ENCODE measurements at regions not wholly inside any gene's neighbourhood (a gene's known extent, or its start where the extent isn't known, plus 50 kb on each side); places are given as distances from the start of the nearest gene placed in this dataset.
A peak's percentile ranks its signal among the peaks of the same experiment; 100 is the strongest.

DNA sequence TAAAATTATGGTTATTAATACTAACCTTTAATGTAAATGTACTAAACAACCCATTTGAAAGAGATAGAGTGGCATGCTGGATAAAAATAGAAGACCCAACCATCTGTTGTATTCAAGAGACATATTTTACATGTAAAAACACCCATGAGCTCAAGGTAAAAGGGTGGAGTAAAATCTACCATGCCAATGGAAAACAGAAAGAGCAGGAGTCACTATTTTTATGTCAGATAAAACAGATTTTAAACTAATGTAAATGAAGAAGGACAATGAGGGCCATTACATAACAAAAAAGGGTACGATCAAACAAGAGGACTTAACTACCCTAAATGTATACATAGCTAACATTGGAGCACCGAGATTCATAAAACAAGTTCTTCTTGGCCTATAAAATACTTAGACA is 66.3 kb downstream of the ITM2A start:
- DNase-seq: no peak

DNA sequence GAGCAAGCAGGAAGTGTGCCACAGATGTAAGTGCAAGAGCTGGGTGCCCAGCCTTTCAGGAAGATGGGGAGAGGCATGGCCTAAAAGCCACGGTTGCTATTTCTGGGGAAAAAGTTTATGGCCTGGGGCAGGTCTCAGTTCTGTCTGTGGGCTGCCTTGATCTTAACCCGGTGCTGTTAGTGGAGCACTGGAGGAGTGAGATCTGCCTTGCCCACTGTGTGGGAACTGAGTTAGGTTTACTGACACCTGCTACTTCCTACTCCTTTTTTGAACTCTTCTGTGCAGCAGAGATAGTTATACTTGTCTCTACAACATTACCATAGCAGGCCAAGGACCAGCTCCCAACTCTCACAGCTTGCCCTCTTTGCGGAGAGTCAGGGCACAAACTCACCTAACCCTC is 76.5 kb downstream of the ITM2A start:
- no peak for DNase-seq

DNA sequence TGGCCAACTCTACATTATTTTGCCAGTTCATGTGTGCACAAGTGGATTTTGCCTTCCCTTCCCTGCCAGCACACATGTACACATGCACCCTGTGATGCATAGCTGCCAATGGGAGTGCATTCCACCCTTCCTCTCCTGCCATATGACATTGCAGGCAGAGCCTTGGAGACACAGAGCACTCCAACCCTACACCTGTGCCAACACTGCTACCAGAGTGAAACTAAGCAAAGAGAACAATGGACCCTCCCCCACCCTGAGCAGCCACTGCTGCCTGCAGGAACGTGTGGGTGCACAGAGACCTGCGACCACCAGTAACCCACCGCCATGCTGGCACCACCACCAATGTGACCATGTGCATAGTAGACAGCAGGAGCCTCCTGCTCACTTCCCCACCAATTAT is 78.4 kb downstream of the ITM2A start:
- DNase-seq: no peak

DNA sequence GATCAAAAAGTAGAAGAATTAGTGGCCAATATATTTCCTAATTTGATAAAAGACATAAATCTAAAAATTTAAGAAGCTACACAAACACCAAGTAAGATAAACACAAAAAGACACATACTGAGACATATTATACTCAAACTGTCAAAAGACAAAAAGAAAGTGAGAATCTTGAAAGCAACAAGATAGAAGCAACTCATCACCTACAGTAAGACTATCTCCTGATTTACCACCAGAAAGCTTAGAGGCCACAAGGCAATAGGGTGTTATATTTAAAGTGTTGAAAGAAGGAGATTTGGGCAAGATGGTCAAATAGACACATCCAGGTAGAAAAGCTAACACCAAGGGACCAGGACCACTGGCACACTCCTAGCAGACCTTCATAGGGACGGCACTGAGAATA is 79.4 kb downstream of the ITM2A start:
- DNase-seq: no peak

DNA sequence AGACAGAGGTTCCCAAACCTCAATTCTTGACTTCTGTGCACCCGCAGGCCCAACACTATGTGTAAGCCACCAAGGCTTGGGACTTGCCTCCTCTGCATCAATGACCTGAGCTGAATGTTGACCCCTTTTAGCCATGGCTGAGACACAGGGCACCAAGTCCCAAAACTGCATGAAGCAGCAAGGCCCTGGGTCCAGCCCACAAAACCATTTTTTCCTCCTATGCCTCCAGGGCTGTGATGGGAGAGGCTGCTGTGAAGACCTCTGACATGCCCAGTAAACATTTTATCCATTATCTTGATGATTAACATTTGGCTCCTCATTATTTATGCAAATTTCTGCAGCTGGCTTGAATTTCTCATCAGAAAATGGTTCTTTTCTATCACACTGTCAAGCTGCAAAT is 85.4 kb downstream of the ITM2A start:
- no peak for DNase-seq

GRCh38 chrX:79270401-79270800 is 96.7 kb downstream of the ITM2A start:
- DNase-seq: peak; percentile 2

GRCh38 chrX:79268788-79269187 is 98.3 kb downstream of the ITM2A start:
- DNase-seq: no peak

DNA sequence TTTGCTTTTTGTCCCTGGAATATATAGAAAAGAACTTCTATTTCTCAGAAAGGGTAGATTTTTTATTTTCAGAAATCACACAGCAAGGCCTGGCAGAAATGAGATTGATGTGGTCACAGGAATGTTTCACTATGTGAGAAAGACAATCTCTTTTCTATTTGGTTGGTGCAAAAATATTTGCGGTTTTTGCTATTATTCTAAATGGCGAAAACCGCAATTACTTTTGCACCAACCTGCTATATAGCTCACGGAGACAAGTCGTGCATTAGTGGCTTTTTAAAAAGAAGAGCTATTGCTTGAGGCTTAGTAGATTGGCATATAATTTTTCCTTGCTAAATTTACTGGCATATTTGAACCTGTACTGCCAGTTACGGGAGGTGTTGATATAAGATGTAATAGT is 100.4 kb downstream of the ITM2A start:
- no peak for DNase-seq

- no peak for DNase-seq
Measured at GRCh38 chrX:79263550-79263949, 103.6 kb downstream of the ITM2A start.

DNA sequence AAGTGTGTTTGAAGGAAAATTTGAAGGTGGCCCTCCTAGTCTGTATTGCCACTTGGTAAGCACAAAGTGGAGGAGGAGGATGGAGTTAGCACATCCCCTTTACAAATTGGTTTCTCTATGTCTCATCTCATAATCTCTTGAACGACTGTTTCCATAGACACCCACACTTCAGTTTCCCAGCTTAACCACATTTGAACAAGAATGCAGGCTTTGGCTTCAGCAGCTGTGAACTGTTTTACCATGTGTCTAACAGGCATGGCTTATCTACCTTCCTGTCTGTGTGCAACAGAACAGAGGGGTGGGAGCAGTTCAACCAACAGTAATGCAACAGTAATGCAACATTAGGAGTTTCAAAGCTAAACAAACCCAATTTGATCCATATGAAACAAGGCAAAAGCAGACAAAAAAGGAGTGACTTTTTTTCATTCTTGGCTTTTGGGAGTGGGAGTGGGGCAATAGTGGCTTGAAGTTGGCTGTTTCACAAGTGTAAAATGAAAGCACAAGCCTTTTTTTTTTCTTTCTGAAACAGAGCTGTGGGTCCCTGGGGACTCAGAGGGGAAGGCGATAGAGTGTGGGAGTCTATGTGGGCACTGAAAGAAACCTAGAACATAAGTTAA is 108.0 kb downstream of the ITM2A start:
- DNase-seq: peak; percentile 51

- DNase-seq: no peak
Measured at GRCh38 chrX:79243691-79244090, 99.2 kb downstream of the GPR174 start.

DNA sequence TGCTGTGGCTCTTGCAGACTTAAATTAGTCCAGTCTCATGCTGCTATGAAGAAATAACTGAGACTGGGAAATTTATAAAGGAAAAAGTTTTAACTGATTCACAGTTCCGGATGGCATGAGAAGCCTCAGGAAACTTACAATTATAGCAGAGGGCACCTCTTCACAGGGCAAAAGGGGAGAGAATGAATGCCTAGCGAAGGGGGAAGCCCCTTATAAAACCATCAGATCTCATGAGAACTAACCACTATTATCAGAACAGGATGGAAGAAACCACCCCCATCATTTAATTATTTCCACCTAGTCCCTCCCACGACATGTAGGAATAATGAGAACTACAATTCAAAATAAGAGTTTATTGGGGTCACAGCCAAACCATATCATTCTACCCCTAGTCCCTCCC is 91.4 kb downstream of the GPR174 start:
- no peak for DNase-seq

DNA sequence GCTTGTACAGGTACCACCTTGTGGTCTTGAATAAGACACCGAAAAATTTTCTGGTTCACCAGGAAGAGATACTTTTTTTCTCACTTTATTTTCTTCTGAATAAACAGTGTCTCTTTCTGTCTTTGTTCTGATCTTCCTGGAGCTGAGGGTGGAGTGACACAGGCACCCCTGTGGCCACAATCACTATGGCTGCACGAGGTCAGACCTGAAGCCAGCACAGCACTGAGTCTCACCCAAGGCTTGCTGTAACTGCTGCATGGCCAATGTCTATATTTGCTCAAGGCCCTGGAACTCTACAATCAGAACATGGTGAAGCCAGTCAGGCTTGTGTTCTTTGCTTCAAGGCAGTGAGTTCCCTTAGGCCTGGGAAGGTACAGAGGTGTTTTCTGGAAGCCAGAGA is 87.2 kb downstream of the GPR174 start:
- no peak for DNase-seq
